ENCODE measurements at regions not wholly inside any gene's neighbourhood (a gene's known extent, or its start where the extent isn't known, plus 50 kb on each side); places are given as distances from the start of the nearest gene placed in this dataset.
A peak's percentile ranks its signal among the peaks of the same experiment; 100 is the strongest.
"Not testable (repeated sequence)": the region's sequence is repeated elsewhere in the genome, so short reads cannot be mapped to it uniquely, and the experiment has no call there.

DNA sequence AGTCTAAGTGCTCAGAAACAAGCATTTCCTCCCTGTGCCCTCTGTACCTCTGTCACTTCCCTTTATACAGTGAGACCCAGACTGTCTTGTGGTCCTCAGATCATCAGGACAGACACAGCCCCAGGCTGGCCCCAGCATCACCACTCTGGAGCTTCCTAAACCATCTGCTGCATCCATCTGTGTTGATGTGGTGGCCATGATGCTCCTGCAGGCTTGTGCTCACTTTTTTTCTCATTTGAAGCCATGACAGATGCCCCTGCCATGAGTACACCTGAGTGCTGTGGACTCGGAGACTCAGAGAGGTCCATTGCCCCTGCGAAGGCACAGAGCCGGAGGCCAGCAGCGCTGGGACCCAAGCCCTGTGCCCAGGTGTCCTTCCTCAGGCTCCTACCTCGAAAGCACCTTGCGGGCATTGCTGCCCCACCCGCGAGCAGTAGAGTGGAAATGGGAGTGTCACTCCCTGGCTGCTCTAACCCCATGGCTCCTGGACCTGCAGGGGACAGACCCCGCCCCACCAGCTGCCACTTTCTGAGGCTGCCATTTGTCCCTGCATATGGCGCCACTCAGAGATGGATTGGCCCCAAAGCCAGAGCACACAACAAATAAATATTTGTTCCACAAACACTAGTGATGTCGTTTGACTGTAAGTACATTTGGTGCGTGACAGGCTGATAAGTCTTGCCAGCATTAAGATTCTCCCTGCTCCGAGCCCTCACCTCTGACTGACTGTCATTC lies 593.5 kb downstream of the TBC1D22A start:
- no peak for DNase-seq

DNA sequence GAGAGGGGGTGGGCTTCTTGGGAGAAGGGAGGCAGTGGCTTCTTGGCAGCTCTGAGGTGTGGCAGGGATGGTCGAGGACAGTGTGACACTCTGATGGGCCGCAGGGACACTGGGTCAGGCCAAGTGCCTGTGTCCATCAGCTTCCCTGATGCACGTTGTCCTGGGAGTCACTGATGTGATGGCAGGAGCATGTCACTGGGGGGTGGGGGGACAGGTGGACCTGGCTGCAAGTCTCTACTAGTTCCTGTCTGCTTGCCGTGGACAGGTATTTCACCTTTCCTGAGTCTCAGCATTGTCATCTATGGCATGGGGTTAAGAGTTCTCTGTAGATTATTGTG lies 592.9 kb downstream of the TBC1D22A start:
- DNase-seq, result no peak

DNA sequence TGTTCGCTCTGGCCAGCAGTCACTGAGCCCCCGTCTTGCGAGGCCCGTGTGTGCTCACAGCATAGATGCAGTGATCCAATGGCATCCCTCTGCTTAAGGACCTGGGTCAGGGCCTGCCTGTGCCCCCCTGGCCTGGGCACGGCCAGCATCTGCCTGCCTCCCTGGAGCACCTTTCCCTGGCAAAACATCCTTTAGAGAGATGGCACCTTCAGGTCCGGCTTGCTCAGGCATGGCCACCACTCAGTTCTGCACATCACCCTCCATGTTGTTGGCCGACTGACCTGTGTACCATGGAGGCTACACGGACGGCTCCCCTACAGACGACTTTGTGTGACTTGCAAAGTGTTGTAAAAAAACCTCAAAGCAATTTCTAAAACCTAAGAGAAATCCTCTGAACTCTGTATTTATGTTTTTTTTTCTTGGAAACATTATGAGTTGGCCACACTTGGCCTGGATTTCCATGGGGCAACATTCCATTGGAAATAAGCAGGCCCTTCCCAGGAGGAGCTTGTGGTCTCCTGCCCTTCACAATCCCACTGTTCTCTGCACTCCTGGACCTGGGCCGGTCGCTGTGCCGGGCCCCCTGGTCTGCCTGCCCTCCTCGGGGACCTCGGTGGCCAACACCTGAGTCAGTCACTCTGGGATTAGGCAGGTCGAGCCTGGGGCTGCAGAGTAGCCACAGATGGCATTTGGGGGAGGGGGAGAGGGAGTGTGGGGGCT lies 592.4 kb downstream of the TBC1D22A start:
- no peak for DNase-seq

DNA sequence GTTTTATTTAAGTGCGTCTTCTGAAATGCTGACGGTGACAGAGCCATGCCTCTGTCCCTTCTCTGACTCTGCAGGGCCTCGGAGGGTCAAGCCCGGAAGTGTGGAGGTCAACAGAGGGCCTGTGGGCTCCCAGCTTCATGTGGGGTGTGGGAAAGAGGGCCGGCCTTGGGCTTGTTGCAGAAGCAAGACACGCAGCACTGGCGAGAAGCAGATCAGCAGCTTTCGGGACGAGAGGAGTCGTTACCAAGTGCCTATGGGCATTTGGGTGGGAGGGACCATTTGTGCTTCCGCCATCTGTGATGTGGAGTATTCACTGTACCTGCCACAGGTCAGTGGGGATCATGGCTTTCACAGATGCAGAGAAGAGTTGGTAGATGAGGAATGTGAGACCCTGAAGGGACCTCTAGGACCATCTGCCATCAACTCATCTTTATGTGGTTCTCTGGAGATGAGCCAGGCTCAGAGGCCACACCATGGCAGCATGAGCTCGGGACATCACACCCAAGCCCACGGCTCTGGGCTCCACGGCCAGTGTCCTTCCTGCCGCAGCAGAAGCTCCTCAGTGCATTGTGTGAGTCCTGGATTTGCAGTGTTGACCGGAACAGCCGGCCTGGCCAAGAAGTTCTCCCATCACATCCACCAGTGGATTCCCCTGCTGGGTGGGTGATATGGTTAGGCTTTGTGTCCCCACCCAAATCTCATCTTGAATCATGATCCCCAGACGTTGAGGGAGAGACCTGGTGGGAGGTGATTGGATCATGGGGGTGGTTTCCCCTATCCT lies 590.7 kb downstream of the TBC1D22A start:
- DNase-seq, result no peak

DNA sequence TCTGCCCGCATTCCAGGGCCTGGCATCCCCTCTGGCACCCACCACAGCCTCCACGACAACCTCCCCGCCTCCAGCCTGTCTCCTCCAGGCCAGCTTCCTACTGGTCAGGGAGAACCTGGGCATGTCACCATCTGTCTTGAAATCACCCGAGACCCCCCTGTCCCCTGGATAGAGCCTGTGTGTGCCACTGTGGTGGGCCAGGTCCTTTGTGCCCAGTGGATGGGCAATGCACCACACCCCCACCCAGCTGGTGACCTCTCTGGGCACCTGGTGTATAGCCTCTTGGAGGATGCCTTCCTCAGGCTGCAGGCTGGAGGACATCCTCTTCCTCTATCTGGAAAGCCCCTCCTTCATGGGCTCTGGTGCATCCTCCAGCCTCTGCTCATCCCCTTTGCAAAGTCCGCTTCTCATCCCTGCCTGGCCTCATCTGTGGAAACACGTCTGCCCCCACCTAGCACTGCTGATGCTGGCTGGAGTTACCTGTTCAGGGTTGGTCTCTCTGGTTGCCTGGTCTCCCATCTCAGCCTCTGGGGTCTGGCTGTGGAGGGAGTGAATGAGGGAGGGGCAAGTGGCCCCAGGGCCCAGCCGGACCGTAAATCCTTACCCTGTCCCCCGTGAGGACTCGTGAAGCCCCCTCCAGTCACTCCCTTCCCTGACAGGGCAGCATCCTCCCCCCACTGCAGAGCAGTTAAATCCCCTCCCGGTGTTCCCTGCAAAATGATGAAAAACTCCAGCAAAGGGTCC lies 589.6 kb downstream of the TBC1D22A start:
- DNase-seq, result no peak

DNA sequence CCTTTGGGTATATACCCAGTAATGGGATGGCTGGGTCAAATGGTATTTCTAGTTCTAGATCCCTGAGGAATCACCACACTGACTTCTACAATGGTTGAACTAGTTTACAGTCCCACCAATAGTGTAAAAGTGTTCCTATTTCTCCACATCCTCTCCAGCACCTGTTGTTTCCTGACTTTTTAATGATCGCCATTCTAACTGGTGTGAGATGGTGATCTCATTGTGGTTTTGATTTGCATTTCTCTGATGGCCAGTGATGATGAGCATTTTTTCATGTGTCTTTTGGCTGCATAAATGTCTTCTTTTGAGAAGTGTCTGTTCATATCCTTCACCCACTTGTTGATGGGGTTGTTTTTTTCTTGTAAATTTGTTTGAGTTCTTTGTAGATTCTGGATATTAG lies 583.8 kb downstream of the TBC1D22A start:
- DNase-seq, result not testable (repeated sequence)

DNA sequence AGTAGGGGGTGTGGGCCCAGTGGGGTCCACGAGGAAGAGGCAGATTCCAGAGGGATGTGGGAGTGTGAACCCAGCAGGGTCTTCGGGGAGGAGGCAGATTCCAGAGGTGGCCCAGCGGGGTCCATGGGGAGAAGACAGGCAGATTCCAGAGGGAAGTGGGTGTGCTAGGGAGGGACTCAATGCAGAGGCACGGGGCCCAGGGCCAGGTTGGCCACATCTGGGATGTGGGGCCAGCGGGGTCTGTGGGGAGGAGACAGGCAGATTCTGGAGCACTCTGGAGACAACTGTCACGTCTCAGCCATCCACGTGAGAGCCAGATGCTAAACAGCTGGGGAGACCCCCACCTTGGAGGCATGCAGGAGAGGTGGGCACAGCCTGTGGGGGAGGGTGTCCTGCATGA lies 582.6 kb downstream of the TBC1D22A start:
- no peak for DNase-seq

DNA sequence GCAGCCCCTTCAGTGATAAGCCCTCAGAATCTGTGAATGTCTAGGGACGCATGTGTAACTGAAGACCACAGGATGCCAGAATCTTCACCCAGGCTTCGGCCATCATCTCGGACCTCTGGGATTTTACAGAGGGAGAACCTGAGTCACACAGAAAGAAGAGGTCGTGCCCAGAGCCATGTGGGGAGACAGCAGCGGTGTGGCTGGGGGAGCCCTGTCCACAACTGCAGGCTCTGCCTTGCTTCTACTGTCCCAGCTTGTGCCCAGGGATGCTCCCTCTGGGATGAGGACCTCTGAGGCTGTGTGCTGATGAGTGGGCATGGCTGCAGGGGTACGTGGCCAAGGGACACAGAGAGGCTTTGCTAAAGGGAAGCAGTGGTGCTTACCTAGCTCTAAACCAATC lies 582.0 kb downstream of the TBC1D22A start:
- DNase-seq, result no peak

DNA sequence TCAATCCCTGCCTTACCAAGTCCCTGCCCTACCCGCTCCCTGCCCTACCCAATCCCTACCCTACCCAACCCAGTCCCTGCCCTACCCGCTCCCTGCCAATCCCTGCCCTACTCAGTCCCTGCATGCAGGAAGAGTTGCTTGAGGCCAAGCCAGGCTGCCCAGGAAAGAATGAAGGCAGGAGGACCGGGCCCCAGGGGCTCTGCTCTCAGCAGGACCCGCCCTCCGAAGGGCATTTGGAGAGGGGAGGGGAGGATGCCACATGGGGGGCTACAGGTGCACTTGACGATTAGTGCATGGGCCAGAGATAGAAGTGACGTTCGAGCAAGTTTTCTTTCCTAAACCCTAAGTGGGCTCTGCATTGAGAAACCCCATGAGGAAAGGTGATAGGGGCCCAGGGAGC lies 581.2 kb downstream of the TBC1D22A start:
- DNase-seq, result no peak

DNA sequence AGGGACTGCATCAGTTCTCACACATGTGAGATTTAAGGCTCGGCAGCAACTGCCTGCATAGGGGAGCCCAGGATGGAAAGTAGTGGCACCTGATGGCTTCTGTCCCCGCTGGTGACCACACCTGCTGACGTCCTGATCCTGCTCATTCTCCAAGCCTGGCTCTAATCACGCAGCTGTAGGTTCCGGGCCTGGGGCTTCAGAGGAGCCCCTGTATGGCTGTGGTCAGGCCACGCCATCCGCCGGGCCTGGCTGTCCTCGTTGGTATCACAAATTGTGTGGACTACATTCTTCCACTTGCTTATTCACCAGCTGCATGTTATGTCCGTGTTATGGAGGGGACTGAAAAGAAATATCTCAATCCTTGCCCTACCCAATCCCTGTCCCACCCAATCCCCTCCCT lies 580.0 kb downstream of the TBC1D22A start:
- DNase-seq, result no peak

DNA sequence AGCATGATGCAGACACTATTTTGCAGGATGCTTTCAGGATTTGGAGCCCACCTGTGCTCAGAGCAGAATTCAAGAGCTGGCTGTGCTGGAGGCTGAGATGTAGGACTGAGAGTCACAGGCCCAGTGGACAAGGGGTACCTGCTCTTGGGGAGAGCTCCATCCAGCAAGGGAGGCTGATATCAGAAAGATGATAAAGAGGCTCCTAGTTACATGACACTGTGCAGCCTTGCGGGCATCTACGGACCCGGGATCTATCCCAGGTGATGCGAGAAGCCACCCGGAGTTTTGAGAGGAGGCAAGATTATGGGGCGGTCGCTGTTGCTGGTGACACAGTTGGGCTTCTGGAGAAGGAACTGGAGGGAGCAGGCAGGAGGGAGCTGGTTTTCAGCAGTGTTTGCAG lies 579.0 kb downstream of the TBC1D22A start:
- no peak for DNase-seq

DNA sequence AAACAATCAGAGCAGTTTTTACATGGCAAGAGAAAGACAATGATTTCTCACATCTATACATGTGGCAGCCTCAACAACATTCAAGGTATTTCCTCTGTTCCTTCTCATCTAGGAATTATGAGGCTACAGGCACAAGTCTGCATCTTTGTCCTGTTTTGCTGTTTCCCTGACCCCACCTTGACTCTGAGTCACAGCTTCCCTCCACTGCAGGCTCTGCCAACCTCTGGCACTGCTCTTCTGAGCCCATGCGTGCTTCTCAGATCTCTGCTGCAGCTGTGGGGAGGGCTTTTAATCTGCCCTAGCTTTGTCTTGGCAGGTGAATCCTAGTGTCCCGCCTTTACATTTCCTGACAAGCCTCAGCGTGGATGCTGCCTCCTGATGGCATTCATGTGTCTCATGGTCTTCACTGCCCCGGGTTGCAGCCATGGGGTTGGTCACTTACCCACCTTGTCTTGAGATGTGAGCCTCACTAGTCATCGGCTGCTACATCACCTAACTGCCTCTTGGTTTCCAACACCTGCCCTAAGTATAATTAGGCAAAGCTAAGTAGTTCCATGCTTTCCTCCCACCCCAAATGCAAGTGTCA lies 578.5 kb downstream of the TBC1D22A start:
- no peak for DNase-seq

DNA sequence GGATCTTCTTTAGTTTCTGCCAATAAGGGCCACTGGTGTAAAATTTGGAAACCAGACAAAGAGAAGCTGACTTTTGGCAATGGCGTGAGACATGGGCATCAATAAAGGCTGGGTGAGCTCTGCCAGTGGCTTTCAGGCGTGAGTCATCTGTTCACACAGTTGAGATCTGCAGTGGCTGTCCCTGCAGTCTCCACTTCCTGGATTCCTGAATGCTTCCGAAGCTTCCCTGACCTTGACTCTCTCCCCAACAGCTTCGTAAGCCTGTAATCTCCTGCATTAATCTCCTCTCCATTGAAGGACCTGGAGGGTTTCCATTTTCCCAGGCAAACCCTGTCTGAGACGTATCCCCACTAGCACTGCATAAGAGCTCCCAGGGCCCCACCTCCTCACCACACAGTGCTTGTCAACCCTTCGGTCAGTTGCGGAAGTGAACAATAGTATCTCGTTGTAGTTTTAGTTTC lies 574.7 kb downstream of the TBC1D22A start:
- DNase-seq, result peak; percentile 4

DNA sequence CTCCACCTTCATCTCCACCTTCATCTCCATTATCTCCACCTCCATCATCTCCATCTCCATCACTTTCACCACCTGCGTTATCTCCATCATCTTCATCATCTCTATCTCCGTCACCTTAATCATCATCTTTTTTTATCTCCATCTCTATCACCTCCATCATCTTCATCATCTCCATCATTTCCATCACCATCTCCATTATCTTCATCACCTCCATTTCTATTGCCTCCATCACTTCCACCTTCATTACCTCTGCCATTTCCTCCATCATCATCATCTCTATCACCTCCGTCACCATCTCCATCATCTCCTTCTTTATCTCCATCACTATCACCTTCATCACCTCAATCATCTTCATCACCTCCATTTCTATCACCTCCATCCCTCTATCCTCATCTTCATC lies 573.5 kb downstream of the TBC1D22A start:
- DNase-seq, result no peak

DNA sequence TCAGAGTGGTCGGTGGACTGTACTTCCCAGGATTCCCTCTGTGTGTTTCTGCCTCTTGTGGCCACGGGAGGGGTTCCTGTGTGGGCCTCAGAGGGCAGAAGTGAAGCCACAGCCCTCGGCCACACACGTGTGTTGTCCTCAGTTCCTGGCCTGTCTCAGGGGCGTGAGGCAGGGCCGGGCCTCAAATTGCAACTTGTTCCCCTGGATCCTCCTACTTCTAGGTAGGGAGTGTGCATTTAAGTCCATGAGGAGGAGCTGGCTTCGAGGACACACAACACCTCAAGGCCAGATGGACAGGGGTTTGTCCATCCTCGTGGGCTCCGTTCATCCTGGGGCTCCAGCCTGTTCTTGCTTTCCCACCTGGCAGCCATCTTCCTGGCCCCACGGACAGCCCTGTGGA lies 573.0 kb downstream of the TBC1D22A start:
- no peak for DNase-seq

DNA sequence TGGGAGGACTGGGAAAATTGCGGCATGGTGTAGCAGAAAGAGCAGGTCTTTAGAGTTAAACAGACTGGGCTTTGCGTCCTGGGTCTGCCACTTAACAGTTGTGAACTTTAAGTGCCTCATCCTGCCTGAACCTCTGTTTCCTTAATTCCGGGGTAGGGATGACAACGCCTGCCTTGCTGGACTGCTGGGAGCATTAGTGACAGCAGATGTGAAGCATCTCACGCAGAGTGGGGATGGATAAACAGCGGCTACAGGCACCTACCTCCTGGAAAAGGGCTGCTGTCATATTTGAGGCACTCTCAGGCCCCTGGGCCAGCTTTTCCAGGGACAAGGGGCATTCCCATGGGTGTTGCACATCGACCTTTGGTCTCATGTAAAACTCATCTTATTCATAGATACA lies 572.2 kb downstream of the TBC1D22A start:
- no peak for DNase-seq

DNA sequence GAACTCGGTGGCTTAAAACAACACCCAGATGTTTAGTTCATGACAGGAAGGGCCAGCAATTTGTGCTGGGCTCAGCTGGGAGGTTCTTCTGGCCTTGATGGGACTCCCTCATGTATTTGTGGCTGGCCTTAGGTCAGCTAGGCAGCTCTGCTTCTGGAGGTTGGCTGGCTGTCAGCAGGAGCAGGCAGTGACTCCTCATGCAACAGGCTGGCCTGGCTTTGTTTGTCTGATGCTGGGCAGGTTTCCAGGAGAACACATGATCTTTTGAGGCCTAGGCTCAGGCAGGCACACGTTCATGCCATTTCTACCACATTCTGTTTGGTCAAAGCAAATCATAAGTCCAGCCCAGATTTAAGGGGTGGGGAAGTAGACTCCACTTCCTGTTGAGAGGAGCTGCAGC lies 571.2 kb downstream of the TBC1D22A start:
- DNase-seq, result no peak

DNA sequence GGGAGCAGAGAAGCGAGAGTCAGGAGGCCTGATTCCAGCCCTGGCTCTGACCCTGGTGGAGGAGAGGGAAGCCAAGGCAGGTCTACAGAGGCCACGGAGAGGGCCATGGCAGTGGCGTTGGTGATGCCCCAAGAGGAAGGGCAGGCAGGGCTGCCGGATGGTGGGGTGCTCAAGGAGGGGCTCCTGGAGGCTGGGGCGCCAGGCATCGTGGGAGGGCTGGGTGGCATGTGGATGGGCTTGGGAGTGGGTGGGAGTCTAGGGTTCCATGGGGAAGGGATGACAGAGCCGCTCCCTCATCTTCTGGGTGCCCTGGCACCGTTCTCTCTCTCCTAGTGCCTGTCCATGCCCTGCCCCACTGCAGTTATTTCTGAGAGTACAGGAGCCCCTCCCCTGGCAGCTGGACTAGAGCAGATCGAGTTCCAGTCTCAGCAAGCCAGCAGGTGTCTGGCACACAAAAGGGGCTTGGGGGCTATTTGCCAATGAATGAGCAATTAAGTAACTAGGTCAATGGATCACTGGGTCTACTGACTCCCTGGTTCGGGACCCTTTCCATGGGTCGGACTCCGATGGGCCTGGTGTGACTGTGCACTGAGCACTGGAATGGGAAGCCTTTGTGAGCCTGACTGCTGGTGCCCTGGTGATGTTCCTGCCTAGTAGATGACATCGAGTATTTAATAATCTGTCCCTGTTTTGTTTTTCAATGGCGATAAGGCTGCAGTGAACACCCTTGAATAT lies 570.0 kb downstream of the TBC1D22A start:
- no peak for DNase-seq

DNA sequence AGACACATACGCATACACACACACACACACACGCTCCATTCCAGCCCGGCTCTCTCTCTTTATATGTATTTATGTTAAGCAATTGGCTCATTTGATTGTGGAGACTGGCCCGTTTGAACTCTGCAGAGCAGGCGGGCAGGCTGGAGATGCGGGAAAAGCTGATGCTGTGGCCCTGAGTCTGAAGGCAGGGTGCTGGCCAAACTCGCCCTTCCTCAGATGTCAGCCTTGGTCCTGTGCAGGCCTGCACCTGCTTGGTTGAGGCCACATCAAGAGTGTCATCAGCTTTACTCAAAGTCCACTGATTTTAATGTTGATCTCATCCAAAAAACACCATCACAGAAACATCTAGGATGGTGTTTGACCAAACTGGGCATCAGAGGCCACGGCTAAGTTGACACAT lies 569.3 kb downstream of the TBC1D22A start:
- DNase-seq, result no peak

DNA sequence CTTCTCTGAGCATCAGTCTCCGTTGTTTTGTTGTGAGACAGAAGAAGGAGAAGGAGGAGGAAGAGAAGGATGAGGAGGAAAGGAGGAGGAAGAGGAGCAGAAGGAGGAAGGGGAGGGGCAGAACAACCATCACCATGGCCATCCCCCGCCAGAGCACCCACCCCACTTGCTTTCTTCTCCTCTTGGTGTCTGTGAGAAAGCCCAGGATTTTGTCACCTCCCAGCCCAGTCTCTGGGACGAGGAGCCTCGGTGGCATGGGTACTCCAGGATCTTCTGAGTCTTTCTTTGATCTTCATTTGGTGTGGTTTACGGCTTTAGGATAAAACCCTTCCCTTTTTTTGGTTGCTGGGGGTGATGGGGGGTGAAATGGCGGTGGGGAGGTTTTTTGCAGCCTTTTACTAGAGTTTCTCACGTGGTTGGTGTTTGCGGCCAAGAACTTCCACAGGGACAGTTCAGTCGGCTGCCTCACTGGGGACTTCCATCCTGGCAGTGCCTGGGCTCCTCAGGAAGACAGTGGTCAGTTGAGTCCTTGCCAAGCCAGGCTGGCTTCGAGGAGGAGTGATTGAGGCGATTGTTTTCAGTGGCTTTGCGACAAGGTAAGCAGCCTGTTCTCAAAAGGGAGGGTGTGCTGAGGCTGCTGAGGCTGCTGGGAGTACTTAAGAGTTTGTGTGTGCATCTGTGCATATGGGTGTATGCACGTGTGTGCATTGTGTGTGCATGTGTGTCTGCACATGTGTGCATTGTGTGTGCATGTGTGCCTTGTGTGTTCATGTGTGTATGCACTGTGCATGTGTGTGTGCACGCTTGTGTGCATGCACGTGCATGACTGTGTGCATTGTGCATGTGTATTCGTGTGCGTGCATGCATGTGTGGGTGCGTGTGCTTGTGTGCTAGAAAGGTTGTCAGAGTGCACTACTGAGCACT lies 567.5 kb downstream of the TBC1D22A start:
- no peak for DNase-seq

Data from amniotic stem cell (primary cell).